Activated CD4-positive, alpha-beta T cell treated with anti-CD3 and anti-CD28 coated beads, Interleukin-2, amount 50 U/mL, for 4 hours (primary cell): ENCODE measurements at regions not wholly inside any gene's neighbourhood (a gene's known extent, or its start where the extent isn't known, plus 50 kb on each side); places are given as distances from the start of the nearest gene placed in this dataset.
"Not testable (repeated sequence)": the region's sequence is repeated elsewhere in the genome, so short reads cannot be mapped to it uniquely, and the experiment has no call there.

ENCODE experiments used
- DNase-seq, 2 experiments: peaks; one replicate each; pipeline ENCODE4 v3.0.0-alpha.2; 2020

DNA sequence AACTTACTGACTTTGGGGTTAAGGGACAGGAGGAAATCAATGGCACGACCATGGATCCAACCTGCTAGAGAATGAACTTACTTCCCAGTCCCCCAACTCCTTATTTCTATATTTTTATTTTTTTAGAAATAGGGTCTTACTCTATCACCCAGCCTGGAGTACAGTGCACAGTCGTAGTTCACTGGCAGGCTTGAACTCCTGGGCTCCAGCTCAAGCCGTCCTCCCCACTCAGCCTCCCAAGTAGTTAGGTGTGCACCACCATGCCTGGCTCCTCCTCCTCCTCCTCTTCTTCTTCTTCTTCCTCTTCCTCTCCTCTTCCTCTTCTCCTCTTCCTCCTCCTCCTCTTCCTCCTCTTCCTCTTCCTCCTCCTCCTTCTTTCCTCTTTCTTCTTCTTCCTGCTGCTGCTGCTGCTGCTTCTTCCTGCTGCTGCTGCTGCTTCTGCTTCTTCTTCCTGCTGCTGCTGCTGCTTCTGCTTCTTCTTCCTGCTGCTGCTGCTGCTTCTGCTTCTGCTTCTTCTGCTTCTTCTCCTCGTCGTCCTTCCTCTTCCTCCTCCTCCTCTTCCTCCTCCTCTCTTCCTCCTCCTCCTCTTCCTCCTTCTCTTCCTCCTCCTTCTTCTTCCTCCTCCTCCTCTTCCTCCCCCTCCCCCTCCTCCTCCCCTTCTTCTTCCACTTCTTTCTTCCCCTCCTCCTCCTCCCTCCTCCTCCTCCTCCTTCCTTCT lies 390.1 kb upstream of the RGS6 start:
- no peak for DNase-seq

DNA sequence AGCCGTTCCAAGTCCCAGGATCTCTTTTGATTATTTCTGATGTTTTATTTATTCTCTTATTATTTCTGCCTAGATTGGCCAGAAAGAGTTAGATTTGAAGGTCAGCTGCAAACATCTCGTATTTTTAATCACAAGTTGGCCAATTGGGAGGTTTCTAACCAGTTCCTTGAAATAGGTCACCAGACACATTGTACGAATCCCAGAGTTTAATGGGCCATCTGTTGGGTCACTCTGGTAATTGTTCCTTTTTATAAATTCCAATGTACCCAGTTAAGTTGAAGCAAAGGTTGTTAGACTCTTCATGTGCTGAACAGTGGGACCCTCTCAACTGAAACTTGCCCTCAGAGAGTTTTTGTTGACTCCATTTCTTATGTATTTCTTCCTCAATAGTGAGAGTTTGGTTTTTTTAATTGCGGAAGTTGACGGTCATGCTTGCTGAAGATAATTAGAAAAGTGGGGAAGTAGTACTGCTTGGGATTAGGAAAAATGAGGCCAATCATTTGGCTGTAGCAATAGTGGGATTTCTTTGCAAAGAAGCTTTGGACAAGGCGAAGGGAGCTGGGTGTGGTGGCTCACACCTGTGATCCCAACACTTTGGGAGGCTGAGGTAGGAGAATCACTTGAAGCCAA lies 382.7 kb upstream of the RGS6 start:
- no peak for DNase-seq

DNA sequence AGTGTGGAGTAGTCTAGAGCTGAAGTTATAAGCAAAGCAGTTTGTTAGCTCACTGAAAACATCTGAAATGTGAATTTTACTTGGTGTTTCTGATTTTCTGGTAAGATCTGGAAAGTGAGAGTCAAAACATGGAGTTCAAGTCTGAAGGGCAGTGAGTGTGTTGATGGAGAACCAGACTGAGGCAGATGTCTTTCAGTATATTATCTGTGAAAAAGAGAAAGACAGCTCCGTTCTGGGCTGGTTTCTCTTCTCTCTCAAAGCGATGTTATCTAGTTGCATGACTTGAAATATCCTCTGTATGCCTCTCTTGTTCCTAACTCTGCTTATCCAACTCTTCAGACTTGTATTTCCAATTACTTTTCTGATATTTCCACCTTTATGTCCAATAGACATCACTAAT lies 381.9 kb upstream of the RGS6 start:
- DNase-seq, result no peak

DNA sequence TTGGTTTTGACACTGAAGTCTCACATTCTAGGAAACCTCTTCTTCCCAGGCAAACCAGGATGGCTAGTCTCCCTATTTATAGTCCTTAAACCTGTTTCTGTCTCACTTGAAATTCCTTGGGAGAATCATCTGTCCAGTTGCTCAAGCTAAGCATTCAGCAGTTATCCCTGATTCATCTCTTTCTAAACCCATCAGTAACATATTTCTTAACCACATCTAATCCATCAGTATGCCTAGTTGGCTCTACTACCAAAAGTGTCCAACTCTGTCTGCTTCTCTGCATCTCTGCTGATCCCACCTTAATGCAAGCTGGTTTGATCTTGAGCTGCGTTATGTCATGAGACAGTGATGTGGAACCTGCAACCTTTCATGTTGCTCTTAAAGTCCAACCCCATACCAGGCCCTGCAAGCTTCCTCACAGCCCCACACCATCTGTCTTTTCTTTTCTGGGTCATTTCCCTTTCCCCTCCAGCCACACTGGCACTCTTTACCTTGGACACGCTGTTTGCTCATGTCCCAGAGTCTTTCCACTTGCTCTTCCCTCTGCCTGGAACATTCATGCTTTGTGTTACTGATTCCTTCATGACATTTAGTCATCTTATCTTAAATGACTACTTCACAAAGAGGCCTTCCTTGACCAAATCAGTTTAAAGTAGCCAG lies 380.8 kb upstream of the RGS6 start:
- DNase-seq, result no peak

DNA sequence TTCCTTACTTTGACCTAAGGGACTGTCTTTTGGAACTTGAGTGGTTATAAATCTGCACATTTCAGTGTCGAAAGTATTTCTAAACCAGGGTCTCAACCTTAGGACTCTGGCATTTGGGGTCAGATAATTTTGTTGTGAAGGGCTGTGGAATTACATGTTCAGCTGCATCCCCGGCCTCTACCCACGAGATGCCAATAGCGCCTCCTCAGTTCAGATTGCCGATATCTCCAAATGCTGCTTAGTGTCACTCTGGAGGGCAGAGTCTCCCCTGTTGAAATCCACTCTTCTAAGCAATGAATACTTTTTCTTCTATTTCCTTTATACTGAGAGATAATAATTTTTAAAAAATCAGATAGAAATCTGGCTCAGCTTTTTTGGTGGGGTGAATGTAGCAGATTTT lies 379.4 kb upstream of the RGS6 start:
- DNase-seq, result no peak

DNA sequence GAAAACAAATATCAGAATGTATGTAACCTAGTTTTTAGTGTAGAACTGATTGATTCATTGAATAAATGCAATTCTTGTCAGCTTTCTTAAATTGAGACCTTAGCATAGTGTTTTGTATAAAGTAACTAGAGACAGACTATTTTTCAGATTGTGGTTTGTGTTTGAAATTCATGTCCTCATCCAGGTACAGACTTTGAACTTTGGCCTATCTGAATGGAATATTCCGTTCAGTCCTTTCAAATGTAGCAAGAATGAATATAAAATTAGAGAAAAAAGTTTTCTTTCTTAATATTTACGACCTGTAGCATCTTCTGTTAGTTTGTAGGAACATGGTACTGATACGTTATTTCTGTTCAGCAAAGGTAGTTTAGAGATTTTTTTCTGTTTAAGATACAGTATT lies 378.4 kb upstream of the RGS6 start:
- DNase-seq, result no peak

DNA sequence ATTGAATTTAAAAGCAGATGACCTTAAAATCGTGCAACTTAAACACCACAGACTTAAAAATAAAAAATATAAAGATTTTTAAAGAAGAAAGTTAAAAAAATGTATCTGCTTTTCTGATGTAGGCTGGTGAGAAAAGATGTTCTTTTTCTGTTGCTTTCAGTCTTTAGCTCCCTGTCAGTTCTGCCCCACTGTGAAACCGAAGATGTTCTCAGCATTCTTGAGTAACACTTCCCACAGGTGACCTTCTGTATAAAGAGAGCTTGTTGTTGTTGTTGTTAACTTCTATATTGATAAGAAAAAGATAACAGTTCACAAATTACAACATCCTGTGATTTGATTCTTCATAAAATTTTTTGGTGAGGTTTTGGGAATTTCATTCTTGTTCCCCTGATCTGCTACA lies 377.9 kb upstream of the RGS6 start:
- no peak for DNase-seq

DNA sequence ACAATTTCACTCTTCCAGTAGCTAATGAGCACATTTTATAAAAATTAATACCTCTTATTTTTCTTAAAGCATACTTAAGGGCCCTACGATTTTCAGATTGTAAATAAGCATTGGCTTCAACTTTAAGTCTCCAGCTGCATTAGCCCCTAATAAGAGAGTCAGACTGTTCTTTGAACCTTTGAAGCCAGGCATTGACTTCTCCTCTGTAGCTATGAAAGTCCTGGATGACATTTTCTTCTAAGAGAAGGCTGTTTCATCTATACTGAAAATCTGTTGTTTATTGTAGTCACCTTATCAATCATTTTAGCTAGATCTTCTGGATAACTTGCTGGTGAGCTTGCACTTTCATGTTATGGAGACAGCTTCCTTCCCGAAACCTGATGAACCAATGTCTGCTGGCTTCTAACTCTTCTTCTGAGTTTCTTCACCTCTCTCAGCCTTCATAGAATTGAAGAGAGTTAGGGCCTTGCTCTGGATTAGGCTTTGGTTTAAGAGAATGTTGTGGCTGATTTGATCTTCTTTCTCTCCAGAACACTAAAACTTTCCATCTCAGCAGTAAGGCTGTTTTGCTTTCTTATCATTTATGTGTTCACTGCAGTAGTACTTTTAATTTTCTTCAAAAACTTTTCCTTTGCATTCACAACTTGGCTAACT lies 377.1 kb upstream of the RGS6 start:
- DNase-seq, result no peak

DNA sequence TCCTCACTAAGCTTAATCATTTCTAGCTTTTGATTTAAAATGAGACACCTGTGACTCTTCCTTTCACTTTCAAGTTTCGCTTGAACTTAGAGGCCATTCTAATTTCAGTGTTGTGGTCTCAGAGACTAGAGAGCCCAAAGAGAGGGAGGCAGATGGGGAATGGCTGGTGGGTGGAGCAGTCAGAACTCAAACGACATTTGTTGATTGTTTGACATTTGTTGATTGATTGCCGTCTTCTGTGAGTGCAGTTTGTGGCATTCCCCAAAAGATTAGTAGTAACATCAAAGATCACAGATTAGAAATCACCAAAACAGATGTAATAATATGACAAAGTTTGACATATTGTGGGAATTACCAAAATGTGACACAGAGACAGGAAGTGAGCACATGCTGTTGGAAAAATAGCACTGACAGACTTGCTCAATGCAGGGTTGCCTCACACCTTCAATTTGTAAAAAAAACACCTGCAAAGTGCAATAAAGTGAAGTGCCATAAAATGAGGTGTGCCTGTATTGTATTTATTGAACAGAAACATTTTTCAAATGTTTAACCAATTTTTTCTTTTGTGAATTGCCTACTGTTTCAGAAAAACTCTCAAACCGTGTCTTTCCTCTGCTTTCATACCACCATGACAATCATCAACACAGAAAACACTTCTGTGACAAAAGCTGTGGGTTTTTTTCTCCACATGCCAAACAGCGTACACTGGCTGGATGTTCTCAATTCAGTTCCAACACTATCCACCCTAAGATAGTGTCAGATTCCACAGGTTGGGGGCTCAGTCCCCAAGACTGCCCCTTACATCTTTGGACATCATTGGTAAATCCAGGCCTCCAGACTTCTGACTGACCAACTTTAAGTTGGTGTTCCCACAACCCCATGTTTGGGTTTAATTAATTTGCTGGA lies 376.3 kb upstream of the RGS6 start:
- DNase-seq, result peak; percentile 57 to 60

DNA sequence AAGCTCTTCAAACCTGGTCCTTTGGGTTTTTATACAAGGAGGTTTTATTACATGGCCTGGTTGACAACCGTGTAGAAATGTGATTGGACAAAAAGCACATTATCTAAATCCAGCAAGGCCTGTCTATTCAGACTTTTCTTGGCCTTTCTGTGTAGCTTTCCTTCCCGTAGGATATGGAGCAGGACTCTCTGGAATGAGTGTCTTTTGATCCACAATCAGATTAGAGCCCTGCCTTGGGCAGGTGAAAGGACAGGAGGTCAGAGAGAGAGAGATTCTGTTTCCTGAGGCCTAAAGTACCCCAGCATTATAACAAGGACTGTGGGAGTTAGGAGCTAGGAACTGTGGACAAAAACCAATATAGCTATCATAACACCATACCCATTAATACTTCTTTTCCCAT lies 375.5 kb upstream of the RGS6 start:
- no peak for DNase-seq

DNA sequence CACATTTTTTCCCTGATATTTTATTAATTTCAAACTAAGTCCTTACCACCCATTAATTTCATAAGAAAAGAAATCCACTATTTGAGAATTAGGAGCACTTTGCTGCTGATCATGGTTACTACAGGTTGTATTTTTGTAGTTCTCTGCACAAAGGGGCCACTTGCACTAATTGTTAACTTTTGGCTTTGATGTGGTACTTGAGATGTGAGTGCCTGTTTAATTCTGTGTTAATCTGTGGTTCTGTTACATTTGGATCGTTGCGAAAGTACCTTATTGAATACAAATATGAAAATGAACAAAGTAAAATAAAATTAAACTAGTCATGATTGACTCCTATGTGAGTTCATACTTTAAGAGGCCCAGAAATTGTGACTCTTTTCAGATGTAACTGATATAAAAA lies 374.9 kb upstream of the RGS6 start:
- no peak for DNase-seq

DNA sequence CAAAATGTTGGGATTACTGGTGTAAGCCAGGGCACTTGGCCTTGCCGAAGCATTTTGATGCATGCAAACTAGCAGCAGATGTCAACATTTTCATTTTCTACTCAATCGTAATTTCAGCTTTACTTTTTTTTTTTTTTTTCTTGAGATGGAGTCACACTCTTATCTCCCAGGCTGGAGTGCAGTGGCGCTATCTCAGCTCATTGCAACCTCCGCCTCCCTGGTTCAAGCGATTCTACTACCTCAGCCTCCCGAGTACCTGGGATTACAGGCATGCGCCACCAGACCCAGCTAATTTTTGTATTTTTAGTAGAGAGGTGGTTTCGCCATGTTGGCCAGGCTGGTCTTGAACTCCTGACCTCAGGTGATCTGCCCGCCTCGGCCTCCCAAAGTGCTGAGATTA lies 373.3 kb upstream of the RGS6 start:
- DNase-seq, result not testable (repeated sequence)

DNA sequence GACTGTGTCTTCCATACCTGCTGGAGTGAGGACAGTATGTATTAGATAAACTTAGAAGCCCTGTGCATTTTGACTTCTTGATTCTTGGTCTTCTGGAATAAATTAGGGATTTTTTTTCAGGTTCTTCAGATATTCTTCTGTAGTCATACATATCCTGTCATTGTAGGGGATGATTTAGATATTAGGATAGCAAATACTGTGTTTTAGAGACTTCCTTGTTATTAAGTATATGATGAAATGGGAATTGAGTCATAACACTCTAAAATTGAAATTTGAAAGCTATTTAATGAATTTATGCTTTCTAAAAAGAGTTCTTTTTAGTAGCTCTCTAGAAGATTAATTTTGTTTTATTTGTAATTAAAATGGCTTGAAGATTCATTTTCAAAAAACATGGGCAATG lies 371.5 kb upstream of the RGS6 start:
- DNase-seq, result no peak

DNA sequence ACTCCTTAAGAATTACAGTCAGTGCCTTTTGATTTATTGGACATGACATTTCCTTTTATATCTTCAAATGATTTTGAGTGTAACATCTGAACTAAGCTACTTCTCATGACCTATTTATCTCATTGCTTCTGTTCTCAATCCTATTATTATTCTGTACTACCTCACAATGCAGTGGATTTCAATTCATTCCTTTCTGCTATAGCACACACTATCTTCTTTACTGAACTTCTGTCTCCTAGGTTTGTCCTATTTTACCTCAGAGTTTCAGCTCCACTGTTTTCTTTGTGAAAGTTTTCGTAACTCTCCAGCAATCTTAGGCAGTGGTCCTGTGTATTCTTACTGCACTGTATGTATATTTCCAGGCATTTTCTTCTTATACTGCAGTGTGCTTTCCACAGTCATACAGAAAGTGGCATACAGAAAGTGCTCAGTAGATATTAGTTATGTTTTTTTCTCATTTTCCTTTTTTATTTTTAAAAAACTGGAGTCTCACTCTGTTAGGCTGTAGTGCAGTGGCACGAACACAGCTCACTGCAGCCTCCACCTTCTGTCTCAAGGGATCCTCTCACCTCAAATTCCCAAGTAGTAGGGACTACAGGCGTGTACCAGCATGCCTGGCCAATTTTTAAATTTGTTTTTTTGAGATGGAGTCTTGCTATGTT lies 368.6 kb upstream of the RGS6 start:
- no peak for DNase-seq

DNA sequence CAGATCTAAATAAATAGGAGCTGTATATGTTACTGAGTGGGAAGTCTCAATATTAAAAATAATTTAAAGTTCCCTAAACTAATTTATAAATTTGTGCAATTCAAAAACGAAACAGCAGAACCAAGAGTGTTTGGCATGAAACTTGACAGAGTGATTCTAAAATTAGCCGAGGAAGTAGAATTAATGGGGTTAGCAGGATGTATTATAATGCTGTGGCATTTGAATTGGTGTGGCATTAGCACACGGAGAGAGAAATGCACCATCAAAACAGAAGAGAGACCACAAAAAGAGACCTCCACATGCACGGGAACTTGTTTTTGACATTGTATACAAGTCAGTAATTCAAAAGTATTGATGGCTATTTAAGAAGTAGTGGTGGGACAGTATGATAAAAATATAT lies 366.0 kb upstream of the RGS6 start:
- DNase-seq, result no peak

DNA sequence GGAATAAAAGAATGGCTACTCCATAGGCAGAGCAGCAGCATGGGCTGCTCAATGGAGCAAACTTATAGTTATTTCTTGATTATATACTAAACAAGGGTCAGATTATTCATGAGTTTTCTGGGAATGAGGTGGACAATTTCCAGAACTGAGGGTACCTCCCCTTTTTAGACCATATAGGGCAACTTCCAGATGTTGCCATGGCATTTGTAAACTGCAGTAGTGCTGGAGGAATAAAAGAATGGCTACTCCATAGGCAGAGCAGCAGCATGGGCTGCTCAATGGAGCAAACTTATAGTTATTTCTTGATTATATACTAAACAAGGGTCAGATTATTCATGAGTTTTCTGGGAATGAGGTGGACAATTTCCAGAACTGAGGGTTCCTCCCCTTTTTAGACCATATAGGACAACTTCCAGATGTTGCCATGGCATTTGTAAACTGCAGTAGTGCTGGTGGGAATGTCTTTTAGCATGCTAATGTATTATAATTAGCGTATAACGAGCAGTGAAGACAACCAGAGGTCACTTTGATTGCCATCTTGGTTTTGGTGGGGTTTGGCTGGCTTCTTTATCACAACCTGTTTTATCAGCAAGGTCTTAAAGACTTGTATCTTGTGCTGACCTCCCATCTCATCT lies 364.6 kb upstream of the RGS6 start:
- not testable (repeated sequence) for DNase-seq

DNA sequence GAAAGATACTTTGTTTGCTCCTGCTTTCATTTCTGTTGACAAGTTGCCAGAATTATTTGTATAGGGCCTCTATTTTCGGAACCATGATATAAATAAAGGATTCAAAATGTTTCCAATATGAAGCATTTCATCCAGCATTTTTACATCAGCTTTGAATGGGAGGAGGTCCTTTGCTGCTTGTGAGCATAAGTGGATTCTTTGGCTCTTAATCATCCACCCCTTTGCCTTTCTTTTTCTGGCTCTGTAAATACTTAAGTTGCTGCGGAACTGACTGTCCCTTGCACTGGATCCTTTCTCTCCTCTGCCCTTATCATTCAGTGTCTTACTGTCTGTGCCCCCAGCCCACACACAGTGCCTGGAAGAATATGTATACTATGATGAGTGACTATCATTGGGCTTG lies 357.3 kb upstream of the RGS6 start:
- DNase-seq, result no peak

DNA sequence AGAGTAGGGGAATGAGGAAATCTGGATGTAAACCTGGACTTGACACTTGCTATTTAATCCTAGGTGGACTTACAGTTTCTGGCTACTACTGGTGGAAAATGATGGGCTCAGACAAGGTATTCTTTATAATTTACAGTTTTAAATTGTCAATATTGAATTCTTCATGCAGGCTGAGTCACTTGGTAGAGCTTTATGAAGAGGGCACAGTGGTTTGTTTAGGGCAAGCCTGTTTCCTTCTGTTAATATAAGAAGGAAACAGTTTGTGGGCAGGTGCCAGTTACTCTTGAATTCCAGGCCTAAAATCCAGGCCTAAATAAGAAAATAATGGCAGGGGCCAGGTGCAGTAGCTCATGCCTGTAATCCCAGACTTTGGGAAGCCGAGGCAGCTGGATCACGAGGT lies 355.8 kb upstream of the RGS6 start:
- no peak for DNase-seq

DNA sequence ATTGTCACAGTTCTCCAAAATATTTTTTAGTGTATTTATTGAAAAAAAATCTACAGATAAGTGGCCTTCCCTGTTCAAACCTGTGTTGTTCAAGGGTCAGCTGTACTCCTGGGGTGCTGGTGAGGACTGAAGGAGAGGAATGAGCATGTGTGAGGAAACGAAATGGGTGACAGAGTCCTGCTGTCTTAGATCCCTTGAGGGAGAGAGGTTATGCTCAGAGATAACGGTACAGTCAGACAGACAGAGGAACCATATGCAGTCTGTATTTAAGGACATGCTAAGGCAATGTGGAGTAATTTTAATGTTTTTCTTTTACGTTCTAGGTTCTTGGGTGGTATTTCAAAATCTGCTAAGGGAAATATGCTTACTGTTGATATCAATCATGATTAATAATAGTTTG lies 352.9 kb upstream of the RGS6 start:
- no peak for DNase-seq

DNA sequence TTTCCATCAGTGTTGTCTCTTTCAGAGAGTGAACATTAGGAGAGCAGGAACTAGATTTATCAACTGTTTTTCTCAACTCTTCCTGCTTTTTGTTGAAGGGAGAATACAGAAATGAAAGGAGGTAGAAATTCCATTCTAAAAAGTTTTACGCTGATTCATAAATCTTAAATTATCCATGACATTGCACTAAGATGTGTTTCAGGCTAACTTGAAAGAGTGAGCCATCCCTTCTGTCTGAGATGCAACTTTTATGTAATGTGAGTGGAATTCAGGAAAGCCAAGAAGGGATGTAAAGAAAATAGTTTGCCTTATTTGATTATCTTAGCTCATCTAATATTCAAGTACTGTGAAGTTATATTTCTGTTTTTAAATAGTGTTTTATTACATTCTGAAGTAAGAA lies 349.5 kb upstream of the RGS6 start:
- DNase-seq, result no peak

DNA sequence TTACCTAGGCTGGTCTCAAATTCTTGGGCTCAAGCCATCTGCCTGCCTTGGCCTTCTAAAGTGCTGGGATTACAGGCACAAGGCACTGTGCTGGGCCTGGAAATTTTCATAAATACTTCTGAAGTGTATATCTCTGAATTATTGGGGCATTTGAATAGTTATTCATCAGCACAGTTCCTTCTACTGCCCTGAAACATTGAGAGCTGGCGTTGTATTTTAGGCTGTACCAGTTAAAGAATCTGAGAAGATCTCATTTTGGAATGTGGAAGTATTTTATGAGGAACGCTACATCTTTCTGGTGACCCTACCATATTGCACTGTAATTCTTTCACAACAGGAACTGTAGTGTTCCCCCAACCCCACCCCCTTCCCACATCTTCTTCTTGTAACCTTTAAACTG lies 349.0 kb upstream of the RGS6 start:
- DNase-seq, result no peak

DNA sequence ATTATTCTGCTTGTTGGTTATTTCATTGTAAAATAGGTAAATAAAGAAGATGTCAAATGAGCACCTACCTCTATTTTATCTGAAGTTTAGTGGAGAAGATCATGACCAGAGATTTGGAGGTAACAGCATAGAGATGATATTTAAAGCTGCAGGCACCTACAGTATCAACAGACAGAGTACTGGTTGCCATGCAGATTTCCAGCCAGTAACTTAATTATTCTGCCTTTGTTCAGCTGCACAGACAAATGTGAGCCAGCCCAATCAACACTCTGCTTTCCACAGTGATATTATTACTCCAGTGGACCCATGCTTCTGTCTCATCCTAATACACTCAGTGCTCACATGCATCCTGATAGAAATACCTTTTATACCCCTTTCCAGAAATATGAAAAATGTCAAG lies 348.5 kb upstream of the RGS6 start:
- DNase-seq, result no peak
